Inflammatory macrophage treated with lipopolysaccharide for 1 hour (primary cell): ENCODE measurements at regions not wholly inside any gene's neighbourhood (a gene's known extent, or its start where the extent isn't known, plus 50 kb on each side); places are given as distances from the start of the nearest gene placed in this dataset.
"Not testable (repeated sequence)": the region's sequence is repeated elsewhere in the genome, so short reads cannot be mapped to it uniquely, and the experiment has no call there.

ENCODE experiments used
- DNase-seq, 2 donors: peaks; one replicate each; pipeline ENCODE4 v3.0.0-alpha.2; 2020 to 2022

DNA sequence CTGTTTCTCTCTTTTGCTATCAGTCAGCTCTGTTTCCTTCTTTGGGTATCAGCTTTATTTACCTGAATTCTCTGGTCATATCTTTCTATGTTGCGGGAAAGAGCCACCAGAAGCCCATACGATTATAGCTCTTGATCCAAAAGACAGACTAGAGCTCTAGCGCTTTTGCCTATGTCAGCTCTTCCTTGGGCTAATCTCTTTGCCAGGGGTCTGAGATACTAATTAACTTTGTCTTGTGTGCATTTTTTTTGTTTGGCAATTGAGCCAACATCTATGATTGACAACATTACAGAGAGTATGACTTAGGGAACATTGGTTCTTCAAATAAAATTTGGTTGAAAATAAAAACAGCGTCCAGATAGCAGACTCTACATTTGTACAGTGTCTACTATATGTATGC, 603.0 kb downstream of the KCTD16 start:
- no peak for DNase-seq

DNA sequence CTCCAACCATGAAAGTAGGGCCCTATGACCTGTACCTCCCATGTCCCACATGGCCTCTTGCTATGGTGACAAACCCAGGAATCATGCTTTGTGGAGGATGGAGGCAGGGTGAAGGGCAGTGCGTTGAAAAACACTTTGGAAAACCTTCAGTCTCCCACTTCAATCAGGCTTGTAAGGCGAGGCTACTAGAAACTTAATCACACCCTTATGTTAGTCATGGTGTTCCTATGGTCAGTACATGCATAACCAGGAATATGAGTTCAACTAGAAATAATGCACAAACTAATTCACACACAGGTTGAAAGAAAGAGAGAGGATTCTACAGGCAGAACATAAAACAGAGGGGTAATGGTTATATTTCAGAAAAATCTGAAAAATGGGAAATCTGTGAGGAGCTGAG, 601.1 kb downstream of the KCTD16 start:
- DNase-seq, result no peak

DNA sequence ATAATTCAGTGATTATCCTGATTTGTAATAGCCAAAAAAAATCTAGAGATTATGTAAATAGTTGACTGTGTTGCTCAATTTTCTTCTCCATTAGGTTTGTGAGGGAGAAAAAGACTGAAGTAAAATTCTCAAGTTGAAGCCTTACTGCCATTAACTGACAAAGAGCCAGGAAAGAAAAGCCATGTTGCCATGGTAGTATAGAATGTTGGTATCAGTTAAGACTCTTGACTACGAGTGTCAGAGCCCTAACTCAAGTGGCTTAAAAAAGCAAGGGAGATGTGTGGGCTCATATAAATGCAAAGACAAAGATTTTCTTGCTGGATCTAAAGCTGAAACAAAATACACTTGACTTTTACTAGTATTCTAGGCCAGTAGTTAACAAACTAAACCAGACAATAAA, 571.7 kb downstream of the KCTD16 start:
- DNase-seq, result no peak

DNA sequence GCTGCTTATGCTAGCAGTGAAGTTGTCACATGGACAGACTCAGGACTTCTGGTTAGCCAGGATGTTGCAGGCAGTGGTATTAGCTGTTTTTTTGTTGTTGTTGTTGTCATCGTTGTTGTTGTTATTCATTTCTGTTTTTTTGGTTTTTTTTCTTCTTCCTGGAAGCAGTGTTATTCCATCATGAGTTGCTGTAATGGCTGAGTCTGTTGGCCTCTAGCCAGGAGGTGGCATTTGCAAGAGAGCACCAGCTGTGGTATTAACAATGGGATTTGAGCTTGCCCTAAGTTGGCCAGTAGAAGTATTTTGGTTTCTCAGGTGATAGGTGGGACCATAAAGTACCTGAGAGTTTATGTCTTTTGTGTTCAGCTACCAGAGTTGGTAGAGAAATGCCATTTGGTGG, 561.1 kb downstream of the KCTD16 start:
- no peak for DNase-seq

- DNase-seq, result no peak
Observed at GRCh38 chr5:144712090-144712489, 541.4 kb downstream of the KCTD16 start.

DNA sequence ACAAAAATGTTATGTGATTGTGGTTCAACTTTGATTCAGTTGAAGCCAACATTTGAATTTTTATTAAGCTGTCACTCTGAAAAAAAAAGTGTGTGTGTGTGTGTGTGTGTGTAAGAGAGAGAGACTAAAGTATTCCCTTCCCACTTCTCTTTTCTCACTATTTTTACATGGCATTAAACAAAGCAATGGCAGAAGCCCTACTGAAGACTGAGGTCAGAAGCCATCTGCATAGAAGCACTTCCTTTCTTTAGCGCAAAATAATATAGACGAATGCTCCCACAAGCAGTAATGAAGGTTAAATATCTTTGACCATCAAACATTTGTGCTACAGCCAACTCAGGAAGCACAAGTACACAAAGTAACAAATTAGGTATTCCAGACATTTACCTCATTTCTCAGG, 540.5 kb downstream of the KCTD16 start:
- DNase-seq, result no peak

DNA sequence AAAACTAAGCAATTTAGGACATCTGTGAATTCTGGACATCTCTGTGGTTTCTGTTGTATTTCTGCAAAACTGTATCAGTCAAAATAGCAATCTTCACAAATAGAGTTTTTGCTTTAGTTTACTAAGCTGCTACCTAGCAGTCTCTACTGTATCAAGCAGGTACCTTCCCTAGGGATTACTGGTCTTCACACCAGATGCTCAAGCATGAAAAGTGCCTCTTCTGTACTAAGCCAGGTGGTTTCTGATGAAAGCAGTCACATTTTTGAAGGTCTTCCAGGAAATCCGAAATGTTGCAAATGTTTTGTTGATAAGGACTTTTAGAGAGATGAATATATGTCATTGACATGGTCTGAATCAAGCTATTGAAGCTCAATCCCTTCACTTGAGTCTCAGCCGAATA, 540.0 kb downstream of the KCTD16 start:
- no peak for DNase-seq

DNA sequence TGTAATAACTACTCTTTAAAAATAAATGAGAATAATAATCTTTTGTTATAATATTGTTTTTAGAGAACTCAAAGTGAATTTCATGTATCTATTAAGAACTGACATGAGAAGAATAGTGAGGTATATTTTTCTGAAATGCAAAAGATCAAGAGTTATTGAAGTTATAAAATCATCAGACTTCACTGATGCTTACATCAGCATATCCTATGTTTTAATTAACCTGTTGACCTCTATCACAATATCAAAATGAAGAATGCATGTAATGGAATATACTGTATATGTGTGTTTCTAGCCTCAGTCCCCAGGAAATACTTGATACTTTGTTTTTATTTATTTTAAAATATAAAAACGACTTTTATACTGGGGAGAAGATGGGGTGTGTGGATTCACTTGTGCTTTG, 533.1 kb downstream of the KCTD16 start:
- no peak for DNase-seq

DNA sequence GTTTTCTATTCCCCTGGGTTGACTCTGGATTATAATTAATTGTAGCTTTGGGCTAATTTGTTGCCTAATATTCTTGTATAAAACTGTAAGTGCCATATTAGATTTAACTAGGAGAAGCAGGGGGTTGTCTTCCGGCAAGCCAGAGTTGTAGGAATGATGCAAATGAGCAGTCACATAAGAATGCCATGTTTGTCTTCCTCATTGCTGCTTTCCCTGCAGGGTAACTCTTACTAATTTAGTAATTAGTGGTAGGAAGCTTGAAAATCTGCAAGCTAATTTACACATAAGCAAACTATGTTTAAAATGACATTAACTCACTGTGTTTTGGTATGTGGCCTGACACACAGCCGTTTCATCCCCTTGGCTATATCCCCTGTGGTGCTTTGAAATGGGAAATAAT, 527.8 kb downstream of the KCTD16 start:
- no peak for DNase-seq

DNA sequence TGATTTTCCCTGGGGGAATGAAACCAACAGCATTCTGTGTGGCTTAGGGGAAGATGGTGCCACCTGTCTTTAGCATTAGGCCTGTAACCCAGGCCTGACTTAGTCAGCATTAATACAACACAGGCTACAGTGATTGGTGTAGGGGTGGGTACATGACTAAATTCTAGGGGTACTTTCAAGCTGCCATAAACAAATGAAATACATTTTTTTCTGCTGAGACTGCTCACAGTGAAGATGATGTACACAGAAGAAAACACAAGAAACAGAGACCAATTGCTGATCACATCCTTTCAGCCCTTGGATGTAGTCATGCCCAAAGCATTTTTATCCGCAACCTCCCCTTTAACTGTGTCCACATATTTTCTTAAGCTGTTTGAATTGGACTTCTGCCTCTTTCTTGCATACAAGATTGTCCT, 527.2 kb downstream of the KCTD16 start:
- DNase-seq, result no peak

GRCh38 chr5:144691936-144692335, 521.3 kb downstream of the KCTD16 start:
- DNase-seq, result no peak

DNA sequence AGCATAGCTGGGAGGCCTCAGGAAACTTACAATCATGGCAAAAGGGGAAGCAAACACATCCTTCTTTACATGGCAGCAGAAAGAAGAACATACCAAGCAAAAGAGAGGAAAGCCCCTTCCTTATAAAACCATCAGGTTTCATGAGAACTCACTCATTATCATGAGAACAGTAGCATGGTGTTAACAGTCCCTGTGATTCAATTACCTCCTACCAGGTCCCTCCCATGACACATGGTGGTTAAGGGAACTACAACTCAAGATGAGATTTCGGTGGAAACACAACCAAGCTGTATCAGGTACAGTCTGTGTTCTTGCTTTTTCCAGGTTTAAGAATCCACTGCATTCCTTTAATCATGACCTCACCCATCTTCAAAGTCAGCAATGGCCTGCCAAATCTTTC, 514.2 kb downstream of the KCTD16 start:
- DNase-seq, result no peak

DNA sequence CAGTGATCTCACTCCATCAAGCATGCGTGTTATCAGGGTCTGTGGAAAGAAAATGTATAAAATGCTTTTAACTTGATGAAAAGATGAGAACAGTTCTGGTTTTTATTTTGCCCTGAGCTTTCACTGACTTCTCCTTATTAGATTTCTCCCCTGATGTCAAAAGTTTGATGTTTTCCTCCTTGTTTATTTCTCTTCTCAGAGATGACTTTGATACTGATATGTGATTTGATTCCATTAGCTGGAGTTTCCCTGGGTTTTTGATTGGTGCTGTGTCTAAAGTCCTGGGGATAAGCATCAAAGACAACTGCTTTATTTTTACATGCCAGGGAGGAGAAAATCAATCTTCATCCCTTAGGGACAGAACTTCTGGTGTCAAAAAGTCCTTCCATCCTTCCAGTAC, 510.0 kb downstream of the KCTD16 start:
- DNase-seq, result no peak

GRCh38 chr5:144671066-144671465, 500.4 kb downstream of the KCTD16 start:
- DNase-seq, result no peak

GRCh38 chr5:144659634-144660227, 489.1 kb downstream of the KCTD16 start:
- no peak for DNase-seq

DNA sequence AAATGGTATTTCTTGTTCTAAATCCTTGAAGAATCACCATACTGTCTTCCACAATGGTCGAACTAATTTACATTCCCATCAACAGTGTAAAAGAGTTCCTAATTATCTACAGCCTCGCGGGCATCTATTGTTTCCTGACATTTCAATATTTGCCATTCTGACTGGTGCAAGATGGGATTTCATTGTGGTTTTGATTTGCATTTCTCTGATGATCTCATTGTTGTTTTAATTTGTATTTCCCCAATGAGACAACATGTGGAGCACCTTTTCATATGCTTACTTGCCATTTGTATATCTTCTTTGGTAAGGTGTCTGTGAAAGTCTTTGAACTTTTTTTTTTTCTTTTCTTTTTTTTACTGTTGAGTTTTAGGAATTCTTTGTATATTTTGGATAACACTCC, 473.6 kb downstream of the KCTD16 start:
- DNase-seq, result no peak

DNA sequence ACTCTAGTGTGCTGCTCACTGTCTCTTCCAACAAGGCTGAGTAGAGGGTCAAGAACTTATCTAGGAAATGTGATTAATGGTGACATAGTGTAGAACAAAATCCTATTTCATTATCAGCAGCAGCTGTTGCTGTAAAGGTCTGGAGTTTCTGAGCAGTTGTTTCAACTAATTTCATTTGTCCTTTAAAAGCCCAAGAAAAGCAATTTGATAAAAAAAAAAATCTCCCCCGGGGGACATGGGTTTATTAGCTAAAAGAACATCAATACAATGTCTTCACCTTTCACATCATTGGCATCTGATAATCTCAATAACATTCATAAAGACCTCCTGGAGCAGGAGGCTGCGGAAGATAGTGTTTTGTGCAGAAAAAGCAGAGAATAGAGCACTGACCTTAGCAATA, 468.1 kb downstream of the KCTD16 start:
- no peak for DNase-seq

- DNase-seq, result no peak
Observed at GRCh38 chr5:144634138-144634537, 463.5 kb downstream of the KCTD16 start.

- DNase-seq, result no peak
Observed at GRCh38 chr5:144598451-144599068, 427.9 kb downstream of the KCTD16 start.

DNA sequence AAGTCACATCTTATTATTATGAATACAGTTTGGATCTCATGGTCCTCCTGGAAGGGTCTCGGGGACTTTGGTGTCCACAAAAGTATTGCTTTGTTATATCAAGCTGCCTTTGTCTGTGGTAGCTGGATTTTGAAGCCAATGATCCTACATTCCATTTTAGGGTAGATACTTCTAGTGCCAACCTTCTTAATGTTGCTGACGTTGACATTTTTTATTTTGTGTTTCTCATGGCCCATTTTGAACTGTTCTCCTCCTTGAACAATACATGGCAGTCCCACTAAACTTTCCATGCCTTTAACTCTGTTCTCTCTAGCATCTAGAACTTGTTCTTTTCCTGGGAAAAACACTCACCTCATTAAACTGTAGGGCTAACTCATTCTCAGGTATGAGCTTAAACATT, 425.8 kb downstream of the KCTD16 start:
- DNase-seq, result no peak

DNA sequence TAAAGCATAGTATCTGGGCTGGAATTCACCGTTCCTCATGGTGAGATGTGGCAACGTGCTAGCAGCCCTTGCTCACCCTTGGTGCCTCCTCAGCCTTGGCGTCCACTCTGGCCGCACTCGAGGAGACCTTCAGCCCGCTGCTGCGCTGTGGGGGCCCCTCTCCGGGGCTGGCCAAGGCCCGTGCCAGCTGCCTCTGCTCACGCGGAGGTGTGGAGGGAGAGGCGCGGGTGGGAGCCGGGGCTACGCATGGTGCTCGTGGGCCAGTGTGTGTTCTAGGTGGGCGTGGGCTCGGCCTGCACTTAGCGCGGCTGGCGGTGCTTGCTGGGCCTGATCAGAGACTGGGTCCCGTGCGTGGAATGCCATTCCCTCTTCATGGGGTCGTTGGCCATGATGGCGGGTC, 424.2 kb downstream of the KCTD16 start:
- DNase-seq, result no peak

- DNase-seq, result not testable (repeated sequence)
Observed at GRCh38 chr5:144594234-144594633, 423.6 kb downstream of the KCTD16 start.

DNA sequence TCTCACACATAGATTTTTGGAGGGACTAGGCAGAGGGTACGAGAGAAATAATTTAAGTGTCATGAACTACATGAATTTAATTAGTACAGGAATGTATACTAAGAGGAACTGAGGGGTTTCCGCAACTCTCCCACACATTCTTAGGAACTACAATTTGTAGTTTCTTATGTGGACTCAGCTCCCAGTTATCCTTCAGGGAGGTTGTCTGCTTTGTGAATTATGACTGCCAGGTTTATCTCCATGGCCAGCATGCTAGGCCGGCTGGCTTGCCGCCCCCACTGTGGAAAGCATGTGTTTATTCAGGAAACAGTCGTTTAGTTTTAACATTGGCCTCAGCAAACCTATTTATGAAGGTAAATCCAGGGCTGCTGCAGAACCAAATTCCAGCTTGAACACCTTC, 415.0 kb downstream of the KCTD16 start:
- no peak for DNase-seq

GRCh38 chr5:144583541-144584449, 413.1 kb downstream of the KCTD16 start:
- DNase-seq, result no peak
